ENCODE measurements at regions not wholly inside any gene's neighbourhood (a gene's known extent, or its start where the extent isn't known, plus 50 kb on each side); places are given as distances from the start of the nearest gene placed in this dataset.

DNA sequence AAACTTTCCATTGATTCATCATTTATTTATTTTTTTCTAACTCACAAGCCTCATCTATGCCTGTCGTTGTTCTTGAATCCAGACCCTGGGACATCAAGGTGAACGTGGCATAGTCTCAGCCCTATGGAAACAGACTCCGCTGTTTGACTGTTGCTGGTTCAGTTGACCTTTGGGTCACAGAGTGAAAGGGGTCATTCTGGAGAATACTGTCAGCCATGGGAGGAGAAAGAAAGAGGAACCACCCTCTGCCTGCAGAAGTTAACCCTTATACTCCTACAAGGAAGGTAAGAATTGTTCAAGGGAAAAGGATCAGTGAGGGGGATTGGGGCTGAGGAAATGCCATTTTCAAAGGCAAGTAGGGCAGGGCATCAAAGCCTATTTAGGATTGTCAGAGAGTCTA, 387.6 kb upstream of the MAF start:
- TF ChIP-seq, protein P1, sequence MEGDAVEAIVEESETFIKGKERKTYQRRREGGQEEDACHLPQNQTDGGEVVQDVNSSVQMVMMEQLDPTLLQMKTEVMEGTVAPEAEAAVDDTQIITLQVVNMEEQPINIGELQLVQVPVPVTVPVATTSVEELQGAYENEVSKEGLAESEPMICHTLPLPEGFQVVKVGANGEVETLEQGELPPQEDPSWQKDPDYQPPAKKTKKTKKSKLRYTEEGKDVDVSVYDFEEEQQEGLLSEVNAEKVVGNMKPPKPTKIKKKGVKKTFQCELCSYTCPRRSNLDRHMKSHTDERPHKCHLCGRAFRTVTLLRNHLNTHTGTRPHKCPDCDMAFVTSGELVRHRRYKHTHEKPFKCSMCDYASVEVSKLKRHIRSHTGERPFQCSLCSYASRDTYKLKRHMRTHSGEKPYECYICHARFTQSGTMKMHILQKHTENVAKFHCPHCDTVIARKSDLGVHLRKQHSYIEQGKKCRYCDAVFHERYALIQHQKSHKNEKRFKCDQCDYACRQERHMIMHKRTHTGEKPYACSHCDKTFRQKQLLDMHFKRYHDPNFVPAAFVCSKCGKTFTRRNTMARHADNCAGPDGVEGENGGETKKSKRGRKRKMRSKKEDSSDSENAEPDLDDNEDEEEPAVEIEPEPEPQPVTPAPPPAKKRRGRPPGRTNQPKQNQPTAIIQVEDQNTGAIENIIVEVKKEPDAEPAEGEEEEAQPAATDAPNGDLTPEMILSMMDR (IDR thresholded peaks at IDR 0.05), result no peak
- TF ChIP-seq EZH2 (IDR thresholded peaks at IDR 0.05; ENCODE audit: borderline replicate concordance, insufficient read depth, low read depth, low read length, poor library complexity, severe bottlenecking), result no peak
